Parathyroid adenoma (tissue), 2 donors: ENCODE measurements at regions not wholly inside any gene's neighbourhood (a gene's known extent, or its start where the extent isn't known, plus 50 kb on each side); places are given as distances from the start of the nearest gene placed in this dataset.

Source experiments
- H2AFZ ChIP-seq: fragments of 300-600 bp; sonication (generic); one replicate; pipeline ENCODE4 v1.7.0; 2017; ENCODE audit warnings: antibody characterized with exemption, mild to moderate bottlenecking
- H3K27ac ChIP-seq: fragments of 300-600 bp; sonication (generic); one replicate; pipeline ENCODE4 v1.7.0; 2017
- H3K27me3 ChIP-seq: fragments of 300-600 bp; sonication (generic); one replicate; pipeline ENCODE4 v1.7.0; 2017; ENCODE audit warnings: low read length; ENCODE audit not compliant: control insufficient read depth, insufficient read depth
- H3K36me3 ChIP-seq: fragments of 300-600 bp; sonication (generic); one replicate; pipeline ENCODE4 v1.7.0; 2017; ENCODE audit warnings: low read length; ENCODE audit not compliant: control insufficient read depth, insufficient read depth
- H3K4me1 ChIP-seq: fragments of 300-600 bp; sonication (generic); one replicate; pipeline ENCODE4 v1.7.0; 2017; ENCODE audit warnings: control low read depth
- H3K4me2 ChIP-seq: fragments of 300-600 bp; sonication (generic); one replicate; pipeline ENCODE4 v1.7.0; 2017; ENCODE audit warnings: low read length
- H3K4me3 ChIP-seq: fragments of 300-600 bp; sonication (generic); one replicate; pipeline ENCODE4 v1.7.0; 2017; ENCODE audit warnings: low read depth, low read length
- H3K79me2 ChIP-seq: fragments of 300-600 bp; sonication (generic); one replicate; pipeline ENCODE4 v1.7.0; 2017; ENCODE audit warnings: control low read depth
- H3K9ac ChIP-seq: fragments of 300-600 bp; sonication (generic); one replicate; pipeline ENCODE4 v1.7.0; 2017; ENCODE audit warnings: mild to moderate bottlenecking
- H3K9me3 ChIP-seq: fragments of 300-600 bp; sonication (generic); one replicate; pipeline ENCODE4 v1.7.0; 2017; ENCODE audit warnings: low read length; ENCODE audit not compliant: control insufficient read depth
- TF ChIP-seq, protein P1 (sequence below): fragments of 300-600 bp; sonication (generic); IDR thresholded peaks from one replicate; pipeline ENCODE4 v1.7.0; 2017; ENCODE audit warnings: antibody characterized with exemption, mild to moderate bottlenecking
- donor health status: primary hyperparathyroidism.

- H3K4me3 ChIP-seq = no peak overlapping the region
- H3K9ac ChIP-seq = no peak overlapping the region
- H3K27ac ChIP-seq = no peak overlapping the region
- TF ChIP-seq, protein P1, sequence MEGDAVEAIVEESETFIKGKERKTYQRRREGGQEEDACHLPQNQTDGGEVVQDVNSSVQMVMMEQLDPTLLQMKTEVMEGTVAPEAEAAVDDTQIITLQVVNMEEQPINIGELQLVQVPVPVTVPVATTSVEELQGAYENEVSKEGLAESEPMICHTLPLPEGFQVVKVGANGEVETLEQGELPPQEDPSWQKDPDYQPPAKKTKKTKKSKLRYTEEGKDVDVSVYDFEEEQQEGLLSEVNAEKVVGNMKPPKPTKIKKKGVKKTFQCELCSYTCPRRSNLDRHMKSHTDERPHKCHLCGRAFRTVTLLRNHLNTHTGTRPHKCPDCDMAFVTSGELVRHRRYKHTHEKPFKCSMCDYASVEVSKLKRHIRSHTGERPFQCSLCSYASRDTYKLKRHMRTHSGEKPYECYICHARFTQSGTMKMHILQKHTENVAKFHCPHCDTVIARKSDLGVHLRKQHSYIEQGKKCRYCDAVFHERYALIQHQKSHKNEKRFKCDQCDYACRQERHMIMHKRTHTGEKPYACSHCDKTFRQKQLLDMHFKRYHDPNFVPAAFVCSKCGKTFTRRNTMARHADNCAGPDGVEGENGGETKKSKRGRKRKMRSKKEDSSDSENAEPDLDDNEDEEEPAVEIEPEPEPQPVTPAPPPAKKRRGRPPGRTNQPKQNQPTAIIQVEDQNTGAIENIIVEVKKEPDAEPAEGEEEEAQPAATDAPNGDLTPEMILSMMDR = peak; percentile 74
- H3K4me2 ChIP-seq = no peak overlapping the region
- H3K4me1 ChIP-seq = no peaks in the 10 kb centered on the region
- H3K79me2 ChIP-seq = no peaks in the 10 kb centered on the region
- no peaks in the 10 kb centered on the region for H3K27me3 ChIP-seq
- H3K9me3 ChIP-seq = no peaks in the 10 kb centered on the region
- no peaks in the 10 kb centered on the region for H3K36me3 ChIP-seq
- H2AFZ ChIP-seq = no peak overlapping the region
Measured at GRCh38 chr17:79188048-79188447, 113.4 kb downstream of the ENGASE start.

- H3K79me2 ChIP-seq = no peaks in the 10 kb centered on the region
- TF ChIP-seq, protein P1 = no peak
- no peaks in the 10 kb centered on the region for H3K4me1 ChIP-seq
- no peak overlapping the region for H2AFZ ChIP-seq
- no peak overlapping the region for H3K4me2 ChIP-seq
- H3K36me3 ChIP-seq = no peaks in the 10 kb centered on the region
- no peak overlapping the region for H3K27ac ChIP-seq
- no peaks in the 10 kb centered on the region for H3K9me3 ChIP-seq
- H3K4me3 ChIP-seq = no peak overlapping the region
- no peak overlapping the region for H3K9ac ChIP-seq
- no peaks in the 10 kb centered on the region for H3K27me3 ChIP-seq
Measured at GRCh38 chr17:79187186-79187585, 112.6 kb downstream of the ENGASE start.

DNA sequence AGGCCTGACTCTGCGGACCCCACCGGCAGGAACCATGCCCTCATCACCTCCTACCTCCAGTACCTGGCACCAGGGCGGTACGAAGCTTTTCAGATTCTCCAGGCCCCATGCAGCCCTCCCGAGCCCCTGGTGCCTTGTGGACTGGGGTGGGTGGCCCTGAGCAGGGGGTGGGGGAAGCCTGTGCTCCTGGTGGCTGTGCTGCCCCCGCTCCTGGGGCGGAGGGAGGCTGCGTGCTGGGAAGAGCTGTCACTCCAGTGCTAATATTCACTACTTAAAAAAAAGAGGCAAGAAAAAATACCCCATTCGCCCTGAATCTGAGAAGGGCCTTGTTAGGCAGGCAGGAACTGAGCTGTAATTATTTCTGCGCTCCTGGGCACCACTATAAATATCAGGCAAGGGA, 111.8 kb downstream of the ENGASE start:
- H3K4me3 ChIP-seq = no peak overlapping the region
- H3K27me3 ChIP-seq = no peaks in the 10 kb centered on the region
- no peak overlapping the region for H3K27ac ChIP-seq
- H3K9ac ChIP-seq = no peak overlapping the region
- no peaks in the 10 kb centered on the region for H3K9me3 ChIP-seq
- no peaks in the 10 kb centered on the region for H3K4me1 ChIP-seq
- TF ChIP-seq, protein P1 = no peak
- no peak overlapping the region for H3K4me2 ChIP-seq
- no peaks in the 10 kb centered on the region for H3K79me2 ChIP-seq
- H3K36me3 ChIP-seq = no peaks in the 10 kb centered on the region
- no peak overlapping the region for H2AFZ ChIP-seq

GRCh38 chr17:79185671-79186070, 111.0 kb downstream of the ENGASE start:
- no peaks in the 10 kb centered on the region for H3K9me3 ChIP-seq
- H3K4me3 ChIP-seq = no peak overlapping the region
- H3K27me3 ChIP-seq = no peaks in the 10 kb centered on the region
- TF ChIP-seq, protein P1 = no peak
- no peaks in the 10 kb centered on the region for H3K4me1 ChIP-seq
- H3K9ac ChIP-seq = no peak overlapping the region
- H3K36me3 ChIP-seq = no peaks in the 10 kb centered on the region
- no peak overlapping the region for H2AFZ ChIP-seq
- H3K27ac ChIP-seq = no peak overlapping the region
- no peak overlapping the region for H3K4me2 ChIP-seq
- no peaks in the 10 kb centered on the region for H3K79me2 ChIP-seq

DNA sequence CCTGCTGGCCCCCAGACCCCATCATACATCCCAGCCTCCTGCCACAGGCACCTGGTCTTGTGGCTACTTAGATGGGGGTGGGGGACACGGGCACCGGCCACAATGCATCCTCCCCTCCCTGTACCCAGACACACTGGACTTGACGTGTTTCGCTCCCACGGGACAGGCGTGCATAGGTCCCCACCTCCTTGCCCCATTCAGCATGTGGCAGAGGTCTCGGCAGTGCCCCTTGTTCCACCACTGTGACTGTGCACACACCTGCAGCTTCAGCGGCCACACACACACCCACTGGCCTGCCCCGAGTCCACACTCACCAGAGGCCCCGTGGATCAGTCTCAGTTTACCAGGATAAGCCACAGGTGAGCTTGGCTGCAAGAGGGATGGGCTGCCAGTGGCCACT, 109.6 kb downstream of the ENGASE start:
- no peaks in the 10 kb centered on the region for H3K36me3 ChIP-seq
- no peak overlapping the region for H2AFZ ChIP-seq
- TF ChIP-seq, protein P1 = no peak
- H3K4me3 ChIP-seq = no peak overlapping the region
- no peaks in the 10 kb centered on the region for H3K27me3 ChIP-seq
- H3K4me1 ChIP-seq = no peaks in the 10 kb centered on the region
- no peak overlapping the region for H3K4me2 ChIP-seq
- no peak overlapping the region for H3K9ac ChIP-seq
- no peak overlapping the region for H3K27ac ChIP-seq
- H3K79me2 ChIP-seq = no peaks in the 10 kb centered on the region
- no peaks in the 10 kb centered on the region for H3K9me3 ChIP-seq
